ENCODE measurements at regions not wholly inside any gene's neighbourhood (a gene's known extent, or its start where the extent isn't known, plus 50 kb on each side); places are given as distances from the start of the nearest gene placed in this dataset.

- TF ChIP-seq CTCF (conservative IDR thresholded peaks at IDR 0.05; ENCODE audit: low read length) (no peak), EZH2phosphoT487 (IDR thresholded peaks at IDR 0.05; ENCODE audit: borderline replicate concordance) (no peak)
Measured at GRCh38 chr2:38485734-38486133, 108.7 kb upstream of the ATL2 start.
